GM12873 (cell line): ENCODE measurements at regions not wholly inside any gene's neighbourhood (a gene's known extent, or its start where the extent isn't known, plus 50 kb on each side); places are given as distances from the start of the nearest gene placed in this dataset.

Experiments
- CTCF ChIP-seq: IDR thresholded peaks from 2 replicates; pipeline ENCODE4 v1.5.1; 2012; ENCODE audit warnings: low read depth, mild to moderate bottlenecking, moderate library complexity, low read length, control low read depth; ENCODE audit not compliant: insufficient read depth; ENCODE audit errors: missing control alignments

DNA sequence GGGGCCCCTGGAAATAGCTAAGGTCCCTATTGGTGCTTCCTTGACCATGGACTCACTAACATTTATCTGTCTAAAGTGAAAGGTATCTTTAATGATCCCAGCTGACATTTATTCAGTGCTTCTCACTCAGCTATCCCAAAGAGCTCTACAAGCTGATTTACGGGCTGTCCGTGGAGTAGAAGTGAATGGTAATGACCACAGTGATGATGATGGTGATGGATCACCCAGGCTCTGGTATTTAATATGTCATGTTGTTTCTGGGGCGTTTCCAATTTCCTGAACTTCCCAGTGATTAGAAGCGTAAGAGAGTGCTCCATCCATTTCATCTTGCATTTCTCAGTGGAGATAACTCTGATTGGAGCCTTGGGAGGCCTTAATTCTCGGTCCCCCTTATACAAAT lies 304.3 kb downstream of the HRH4 start:
- TF ChIP-seq CTCF, result no peak

DNA sequence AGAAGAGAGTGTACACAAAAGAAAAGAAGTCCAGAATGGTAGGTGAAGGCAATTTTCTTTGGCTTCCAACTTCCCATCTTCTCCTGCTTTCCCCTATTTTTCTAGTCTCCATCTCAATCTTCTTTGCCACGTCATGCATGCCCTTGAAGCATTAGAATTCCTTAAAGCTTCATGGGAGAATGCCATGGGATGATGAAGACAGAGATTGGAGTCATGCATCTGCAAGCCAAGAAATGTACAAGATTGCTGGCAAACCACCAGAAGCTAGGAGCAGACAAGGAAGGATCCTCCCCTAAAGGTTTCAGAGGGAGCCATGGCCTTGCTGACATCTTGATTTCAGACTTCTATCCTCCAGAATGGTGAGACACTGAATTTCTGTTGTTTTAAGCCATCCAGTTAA lies 305.9 kb downstream of the HRH4 start:
- no peak for TF ChIP-seq CTCF

DNA sequence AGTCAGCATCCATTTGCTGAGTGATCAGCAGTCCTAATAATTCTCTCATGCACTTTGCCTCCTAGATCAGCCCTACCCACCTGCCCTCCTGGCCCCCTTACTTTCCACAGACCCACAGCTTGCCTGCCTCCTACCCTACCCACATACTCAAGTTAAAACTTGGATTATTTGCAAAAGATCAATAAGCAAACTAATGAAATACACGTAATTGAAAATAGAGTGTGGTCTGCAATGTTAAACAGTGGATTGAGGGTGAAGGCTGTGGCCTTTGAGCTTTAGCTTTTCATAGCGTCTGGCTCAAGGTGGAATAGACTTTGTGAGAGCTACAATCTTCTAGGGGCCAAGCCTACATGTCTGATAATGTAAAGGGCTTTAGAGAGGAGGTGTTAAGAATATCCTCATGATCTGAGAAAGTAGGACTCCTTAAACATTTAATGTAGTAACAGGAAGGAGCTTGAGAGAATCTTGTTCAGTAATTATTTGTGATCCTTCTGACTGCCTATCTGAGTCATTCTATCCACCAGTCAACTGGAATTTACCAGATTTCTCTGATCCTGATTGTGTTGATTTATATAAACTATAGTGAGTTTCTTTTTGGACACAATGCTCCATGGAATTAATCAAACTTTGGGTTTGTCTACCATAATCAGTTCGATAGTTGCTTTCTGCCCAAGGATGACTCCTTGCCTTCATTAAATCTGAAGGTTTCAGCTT lies 310.0 kb downstream of the HRH4 start:
- no peak for TF ChIP-seq CTCF

DNA sequence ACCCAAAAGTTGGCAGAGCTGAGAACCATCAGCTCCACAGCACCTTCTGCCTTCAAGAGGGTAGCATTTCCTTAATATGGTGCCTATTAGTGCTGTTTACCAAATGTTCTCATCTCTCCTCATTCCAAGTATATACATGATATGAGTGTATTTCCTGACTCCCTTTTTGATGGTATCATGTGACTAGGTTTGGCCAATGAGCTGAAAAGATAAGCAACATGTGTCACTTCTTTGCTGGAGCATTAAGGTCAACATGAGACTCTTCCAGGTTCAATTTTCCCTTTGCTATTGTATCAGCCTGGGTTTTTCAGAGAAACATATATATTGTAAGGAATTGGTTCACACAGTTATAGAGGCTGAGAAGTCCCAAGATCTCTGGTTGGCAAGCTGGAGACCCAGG lies 310.9 kb downstream of the HRH4 start:
- no peak for TF ChIP-seq CTCF

DNA sequence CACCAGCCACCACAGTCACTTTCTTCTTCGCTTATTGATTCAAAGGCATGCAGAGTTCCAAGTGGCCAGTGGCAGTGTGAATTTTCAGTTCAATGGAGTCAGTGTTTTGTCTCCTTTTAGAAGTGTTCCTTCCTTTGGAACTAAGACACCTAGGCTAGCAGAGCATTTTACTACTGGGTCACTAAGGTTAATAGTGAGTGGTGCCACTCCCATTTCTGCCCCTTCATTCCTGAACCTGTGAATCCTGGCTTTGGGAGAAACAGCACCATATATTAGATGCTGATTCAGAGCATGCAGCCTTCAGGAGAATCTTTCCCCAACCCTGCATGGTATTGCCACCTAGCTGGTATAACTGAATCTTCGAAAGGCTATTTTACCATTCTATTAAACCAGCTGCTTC lies 312.7 kb downstream of the HRH4 start:
- no peak for TF ChIP-seq CTCF

DNA sequence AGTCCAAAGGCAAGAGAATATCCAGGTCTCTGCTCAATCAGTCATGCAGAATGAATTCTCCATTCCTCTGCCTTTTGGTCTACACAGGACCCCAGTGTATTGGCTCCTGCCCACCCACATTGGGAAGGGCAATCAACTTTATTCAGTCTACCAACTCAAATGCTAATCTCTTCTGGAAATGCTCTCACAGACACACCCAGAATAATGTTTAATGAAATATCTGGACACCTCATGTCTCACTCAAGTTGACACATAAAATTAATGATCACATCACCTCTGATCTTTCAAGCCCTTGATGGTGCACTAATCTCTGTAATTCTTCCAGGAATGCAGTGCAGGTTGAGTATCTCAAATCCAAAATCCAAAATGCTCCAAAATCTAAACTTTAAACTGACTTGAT lies 315.6 kb downstream of the HRH4 start:
- TF ChIP-seq CTCF, result no peak

DNA sequence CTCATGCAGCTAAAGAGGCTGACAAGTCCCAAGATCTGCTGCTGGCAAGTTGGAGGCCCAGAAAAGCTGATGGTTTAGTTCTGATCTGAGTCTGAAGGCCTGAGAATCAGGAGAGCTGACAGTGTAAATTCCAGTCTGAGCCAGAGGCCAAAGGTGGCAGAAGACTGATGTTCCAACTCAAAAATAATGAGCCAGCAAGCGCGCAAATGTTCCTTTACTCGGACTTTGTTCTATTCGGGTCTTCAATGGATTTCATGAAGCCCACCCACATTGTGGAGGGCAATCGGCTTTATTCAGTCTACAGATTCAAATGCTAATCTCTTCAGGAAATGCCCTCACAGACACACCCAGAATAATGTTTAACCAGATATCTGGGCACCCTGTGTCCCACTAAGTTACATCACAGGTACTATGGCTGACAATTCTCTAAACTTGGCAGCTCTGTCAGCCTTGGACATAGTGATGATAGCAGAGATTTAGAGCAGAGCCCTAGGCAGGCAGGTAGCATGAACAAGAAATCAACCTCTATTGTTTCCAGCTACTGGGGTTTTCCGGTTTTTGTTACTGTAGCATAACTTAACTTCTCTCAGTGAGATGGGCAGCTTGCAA lies 318.5 kb downstream of the HRH4 start:
- no peak for TF ChIP-seq CTCF
